22Rv1 (cell line): ENCODE measurements at regions not wholly inside any gene's neighbourhood (a gene's known extent, or its start where the extent isn't known, plus 50 kb on each side); places are given as distances from the start of the nearest gene placed in this dataset.
"Not testable (repeated sequence)": the region's sequence is repeated elsewhere in the genome, so short reads cannot be mapped to it uniquely, and the experiment has no call there.

Experiments
- CTCF ChIP-seq: fragments of 450-650 bp; IDR thresholded peaks from 2 replicates; pipeline ENCODE4 v1.5.1; 2017; ENCODE audit warnings: mild to moderate bottlenecking
- ZFX ChIP-seq: fragments of 450-650 bp; IDR thresholded peaks from 2 replicates; pipeline ENCODE4 v1.6.1; 2017; ENCODE audit warnings: antibody characterized with exemption, borderline replicate concordance

- not testable (repeated sequence) for TF ChIP-seq CTCF, ZFX
These were observed 111.2 kb upstream of the ESR1 start for GRCh38 chr6:151696302-151696701.
